ENCODE measurements at regions not wholly inside any gene's neighbourhood (a gene's known extent, or its start where the extent isn't known, plus 50 kb on each side); places are given as distances from the start of the nearest gene placed in this dataset.

DNA sequence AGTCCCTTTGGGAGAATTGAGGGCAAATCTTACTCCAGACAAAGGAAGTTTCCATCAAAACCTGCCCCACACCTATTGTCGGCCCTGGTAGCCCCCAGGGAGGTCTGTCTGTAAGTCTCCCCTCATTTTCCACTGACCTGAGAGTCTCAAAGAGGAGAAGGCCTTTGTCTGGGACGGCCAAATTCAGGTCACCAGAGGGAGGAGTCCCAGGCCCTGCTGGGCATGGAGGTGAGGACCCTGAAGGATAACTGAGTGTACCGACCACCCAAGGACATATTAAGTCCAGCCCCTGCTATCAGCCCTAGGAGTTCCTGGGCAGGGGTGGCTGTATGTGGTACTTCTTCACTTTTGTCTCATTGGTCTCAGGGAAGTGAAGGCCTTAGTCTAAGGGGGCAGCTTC, 229.9 kb downstream of the FGF13 start:
- Histone ChIP-seq H4K91ac (ENCODE audit: low read depth, low read length, poor library complexity) (no peak overlapping the region), H2BK15ac (ENCODE audit: low read length) (no peak overlapping the region), H3K27me3 (ENCODE audit: control insufficient read depth in 3 of 3, insufficient read depth in 3 of 3, low read depth in 1 of 3, low read length in 3 of 3) (peaks cover 0 to 25% (median 0%) of the 10 kb centered on the region in 3 experiments), H3K4me3 (ENCODE audit: low read length in 2 of 2) (no peak overlapping the region), H3K9me3 (replicated peaks in 1 of 2; ENCODE audit: control insufficient read depth in 2 of 2, insufficient read depth in 1 of 2, low read depth in 1 of 2, low read length in 2 of 2) (no peaks in the 10 kb centered on the region), H3K27ac (replicated peaks; ENCODE audit: low read length) (no peak overlapping the region), H2BK12ac (ENCODE audit: low read length) (no peak overlapping the region), H4K8ac (ENCODE audit: low read depth, low read length) (no peak overlapping the region), H3K4ac (ENCODE audit: low read length) (no peak overlapping the region), H3K4me2 (ENCODE audit: insufficient read depth, low read length, poor library complexity, severe bottlenecking) (no peak overlapping the region), H3K9ac (ENCODE audit: low read depth, low read length, poor library complexity) (no peak overlapping the region), H2AFZ (ENCODE audit: low read length) (no peak overlapping the region), H3K14ac (ENCODE audit: low read length) (no peak overlapping the region), H2BK120ac (ENCODE audit: low read depth, low read length) (no peak overlapping the region), H3K36me3 (replicated peaks in 1 of 2; ENCODE audit: control insufficient read depth in 2 of 2, insufficient read depth in 2 of 2, low read length in 2 of 2) (no peaks in the 10 kb centered on the region), H2BK5ac (ENCODE audit: low read length) (no peak overlapping the region), H3K4me1 (ENCODE audit: control insufficient read depth in 2 of 2, insufficient read depth in 1 of 2, low read depth in 1 of 2, low read length in 2 of 2) (no peaks in the 10 kb centered on the region), H3K18ac (ENCODE audit: low read length) (no peak overlapping the region), H3K79me1 (ENCODE audit: low read depth, low read length) (no peaks in the 10 kb centered on the region), H2AK5ac (ENCODE audit: low read depth, low read length) (no peak overlapping the region), H3K23ac (ENCODE audit: low read depth, low read length, poor library complexity) (no peak overlapping the region)
- WGBS, 2 donors (ENCODE audit: extremely low coverage in 2 of 2, insufficient read length in 2 of 2, insufficient replicate concordance in 1 of 2) = no CpG with 5 or more reads among the region's 3 CpGs
- DNase-seq (ENCODE audit: low spot score) = no peak

- Histone ChIP-seq H3K4me1 (ENCODE audit: control insufficient read depth in 2 of 2, insufficient read depth in 1 of 2, low read depth in 1 of 2, low read length in 2 of 2) (no peaks in the 10 kb centered on the region), H3K9ac (ENCODE audit: low read depth, low read length, poor library complexity) (no peak overlapping the region), H3K18ac (ENCODE audit: low read length) (no peak overlapping the region), H3K27me3 (ENCODE audit: control insufficient read depth in 3 of 3, insufficient read depth in 3 of 3, low read depth in 1 of 3, low read length in 3 of 3) (no peaks in the 10 kb centered on the region), H4K91ac (ENCODE audit: low read depth, low read length, poor library complexity) (no peak overlapping the region), H2BK5ac (ENCODE audit: low read length) (no peak overlapping the region), H2BK15ac (ENCODE audit: low read length) (no peak overlapping the region), H3K36me3 (replicated peaks in 1 of 2; ENCODE audit: control insufficient read depth in 2 of 2, insufficient read depth in 2 of 2, low read length in 2 of 2) (no peaks in the 10 kb centered on the region), H3K27ac (replicated peaks; ENCODE audit: low read length) (no peak overlapping the region), H3K4me2 (ENCODE audit: insufficient read depth, low read length, poor library complexity, severe bottlenecking) (no peak overlapping the region), H3K79me1 (ENCODE audit: low read depth, low read length) (no peaks in the 10 kb centered on the region), H3K9me3 (replicated peaks in 1 of 2; ENCODE audit: control insufficient read depth in 2 of 2, insufficient read depth in 1 of 2, low read depth in 1 of 2, low read length in 2 of 2) (no peaks in the 10 kb centered on the region), H4K8ac (ENCODE audit: low read depth, low read length) (no peak overlapping the region), H3K4ac (ENCODE audit: low read length) (no peak overlapping the region), H2BK120ac (ENCODE audit: low read depth, low read length) (no peak overlapping the region), H2AFZ (ENCODE audit: low read length) (no peak overlapping the region), H2BK12ac (ENCODE audit: low read length) (no peak overlapping the region), H3K14ac (ENCODE audit: low read length) (no peak overlapping the region), H3K23ac (ENCODE audit: low read depth, low read length, poor library complexity) (no peak overlapping the region), H2AK5ac (ENCODE audit: low read depth, low read length) (no peak overlapping the region), H3K4me3 (ENCODE audit: low read length in 2 of 2) (no peak overlapping the region)
- DNase-seq (ENCODE audit: low spot score) = no peak
- WGBS, 2 donors (ENCODE audit: extremely low coverage in 2 of 2, insufficient read length in 2 of 2, insufficient replicate concordance in 1 of 2) = no CpG with 5 or more reads among the region's 4 CpGs
These were observed 248.0 kb downstream of the FGF13 start for GRCh38 chrX:138463476-138463875.

Measured in neuronal stem cell (in vitro differentiated cells).